Inferior parietal cortex (tissue), 1 donor: ENCODE measurements at regions not wholly inside any gene's neighbourhood (a gene's known extent, or its start where the extent isn't known, plus 50 kb on each side); places are given as distances from the start of the nearest gene placed in this dataset.
"Not testable (repeated sequence)": the region's sequence is repeated elsewhere in the genome, so short reads cannot be mapped to it uniquely, and the experiment has no call there.

Source experiments
- DNase-seq: peaks from one replicate; pipeline ENCODE4 v3.0.0-alpha.2; 2016; ENCODE audit errors: extremely low spot score

DNA sequence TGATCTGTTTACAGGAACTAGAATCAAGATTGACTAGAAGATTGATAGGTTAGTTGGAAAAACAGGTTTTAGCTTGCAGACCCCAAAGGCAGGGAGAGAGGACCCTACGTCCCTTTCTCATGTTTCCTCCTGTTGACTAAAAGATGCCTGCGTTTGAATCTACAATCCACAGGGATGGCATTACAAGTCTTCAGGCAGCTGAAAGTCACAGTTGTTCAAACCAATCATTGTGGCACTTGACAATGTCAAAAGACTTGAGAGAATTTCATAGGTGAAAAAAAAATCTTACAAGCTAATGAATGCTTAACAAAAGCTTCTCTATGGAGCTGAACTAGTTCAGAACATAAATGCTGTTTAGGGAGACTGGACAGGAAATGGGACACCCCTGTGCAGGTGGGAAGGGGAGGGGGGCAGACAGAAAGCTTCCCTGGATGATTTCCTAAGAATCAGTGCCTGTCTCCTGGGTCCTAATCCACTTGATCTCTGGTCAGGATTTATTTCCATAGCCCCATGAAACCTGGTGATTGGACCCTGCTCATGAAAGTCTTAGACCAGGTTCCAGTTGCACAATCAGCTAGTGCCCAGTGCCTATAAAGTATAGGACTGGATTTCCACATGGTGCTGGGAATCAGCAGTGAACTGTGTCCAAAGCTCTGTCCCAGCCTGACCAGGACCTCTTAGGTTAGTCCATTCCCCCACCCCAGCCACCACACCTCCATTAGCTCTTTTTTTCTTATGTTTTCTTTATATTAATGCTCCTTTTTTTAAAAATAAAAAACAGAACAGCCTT is 91.6 kb upstream of the BCAR3 start:
- no peak for DNase-seq

- no peak for DNase-seq
Observed at GRCh38 chr1:93771843-93772242, 90.2 kb upstream of the BCAR3 start.

DNA sequence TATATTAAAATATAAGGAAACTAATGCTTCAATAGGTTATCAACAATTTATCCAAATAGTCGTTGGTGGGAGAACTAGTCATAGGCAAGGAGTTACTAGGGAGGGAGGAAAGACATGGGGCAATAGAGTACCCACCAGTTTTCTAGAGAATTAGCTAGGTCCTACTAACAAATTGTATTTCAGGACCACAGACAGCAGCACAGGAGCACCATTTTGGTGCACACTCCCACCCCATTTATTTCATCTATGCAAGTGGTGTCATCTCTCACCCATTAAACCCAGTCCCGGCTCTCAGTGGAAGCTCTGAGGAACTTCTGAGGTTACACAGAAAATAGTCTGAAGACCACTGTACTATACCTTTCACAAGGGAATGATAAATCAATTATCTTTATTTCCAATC is 89.0 kb upstream of the BCAR3 start:
- DNase-seq = no peak

DNA sequence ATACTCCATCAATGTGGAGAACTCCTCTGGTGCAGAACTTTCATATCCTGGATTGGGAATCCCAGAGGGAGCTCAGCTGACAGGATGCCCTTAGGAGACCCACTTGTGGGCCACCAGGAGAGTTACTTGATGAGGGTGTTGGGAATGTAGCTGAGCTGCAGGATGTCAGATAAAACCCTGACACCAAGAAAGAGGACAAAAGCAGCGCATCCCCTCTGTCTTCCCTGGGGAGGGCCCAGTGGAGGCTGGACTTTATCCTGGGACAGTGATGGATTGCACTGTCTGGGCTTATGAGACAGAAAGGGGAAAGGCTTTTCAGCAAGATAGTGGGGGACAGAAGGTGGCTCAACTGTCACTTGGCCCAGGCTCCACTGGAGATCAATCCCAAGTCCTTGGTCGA is 88.1 kb upstream of the BCAR3 start:
- no peak for DNase-seq

GRCh38 chr1:93768380-93768863 is 86.8 kb upstream of the BCAR3 start:
- no peak for DNase-seq

- no peak for DNase-seq
Observed at GRCh38 chr1:93766451-93766850, 84.8 kb upstream of the BCAR3 start.

GRCh38 chr1:93765099-93765498 is 83.5 kb upstream of the BCAR3 start:
- DNase-seq = no peak

DNA sequence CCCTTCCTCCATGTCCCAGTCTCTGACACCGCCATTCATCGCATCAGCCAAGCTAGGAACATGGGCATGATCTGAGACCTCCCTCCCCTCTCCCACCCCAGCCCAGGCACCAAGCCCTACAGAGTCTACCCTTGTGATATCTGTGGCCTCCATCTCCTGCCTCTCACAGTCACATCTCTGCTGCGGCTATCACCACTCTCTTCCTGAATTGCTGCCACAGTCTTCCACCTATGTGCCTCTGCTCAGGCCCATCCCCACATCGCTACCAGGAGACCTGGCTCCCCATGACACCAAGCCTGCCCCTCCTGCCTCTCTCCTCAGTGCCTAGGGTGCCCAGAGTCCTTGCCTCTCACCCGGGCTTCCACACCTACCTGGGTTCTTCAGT is 82.7 kb upstream of the BCAR3 start:
- DNase-seq = no peak

- no peak for DNase-seq
Observed at GRCh38 chr1:93763704-93764365, 82.2 kb upstream of the BCAR3 start.

DNA sequence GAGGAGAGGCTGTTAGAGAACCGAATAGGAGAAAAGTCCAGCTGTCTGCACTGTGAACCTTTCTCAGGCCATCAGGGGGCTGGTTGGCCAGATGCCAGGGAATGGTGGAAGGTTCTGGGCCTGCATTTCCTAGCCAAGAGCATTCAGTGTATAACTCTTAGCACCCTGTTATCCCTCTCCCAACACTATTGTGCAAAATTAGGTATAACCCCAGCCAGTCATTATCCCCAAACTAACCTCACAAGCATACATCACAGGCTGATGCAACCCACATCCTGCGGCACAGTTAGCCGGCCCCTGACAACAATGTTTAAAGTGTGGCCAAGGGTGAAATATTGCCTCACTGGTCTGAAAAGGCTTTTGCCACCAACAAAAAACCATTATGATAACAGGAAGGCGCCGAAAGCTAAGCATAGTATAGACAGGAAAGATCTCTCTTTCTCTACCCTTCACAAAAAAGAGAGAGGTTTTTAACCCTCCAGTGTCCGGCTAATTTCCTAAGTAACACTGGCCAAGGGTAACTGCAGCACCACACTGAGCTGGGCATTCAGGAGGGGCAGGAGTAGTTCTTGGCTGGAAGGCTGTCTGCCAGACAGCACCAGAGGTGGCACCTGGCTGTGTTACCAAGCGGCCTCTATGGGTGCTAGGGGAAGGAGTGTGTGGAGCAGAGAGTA is 77.3 kb upstream of the BCAR3 start:
- DNase-seq = no peak

- no peak for DNase-seq
Observed at GRCh38 chr1:93757256-93758036, 75.8 kb upstream of the BCAR3 start.

DNA sequence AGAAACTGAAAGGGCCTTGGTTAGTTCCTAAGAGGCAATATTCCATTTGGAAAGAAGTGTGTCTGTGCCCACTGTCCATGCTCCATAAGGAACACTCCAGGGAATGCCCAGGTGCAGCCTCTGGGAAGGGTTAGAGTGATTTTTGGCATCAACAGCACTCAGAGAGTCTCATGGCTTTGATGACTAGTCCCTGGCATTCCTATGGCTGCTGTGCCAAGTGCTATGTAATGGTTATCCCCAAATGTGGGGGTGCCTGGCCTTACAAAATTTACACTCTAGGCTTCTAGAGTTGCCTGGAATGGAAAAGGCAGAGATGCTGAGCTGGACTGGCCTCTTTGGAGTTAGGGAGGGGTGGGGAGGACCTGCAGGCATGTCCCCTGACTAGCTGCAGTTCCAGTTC is 75.0 kb upstream of the BCAR3 start:
- no peak for DNase-seq

DNA sequence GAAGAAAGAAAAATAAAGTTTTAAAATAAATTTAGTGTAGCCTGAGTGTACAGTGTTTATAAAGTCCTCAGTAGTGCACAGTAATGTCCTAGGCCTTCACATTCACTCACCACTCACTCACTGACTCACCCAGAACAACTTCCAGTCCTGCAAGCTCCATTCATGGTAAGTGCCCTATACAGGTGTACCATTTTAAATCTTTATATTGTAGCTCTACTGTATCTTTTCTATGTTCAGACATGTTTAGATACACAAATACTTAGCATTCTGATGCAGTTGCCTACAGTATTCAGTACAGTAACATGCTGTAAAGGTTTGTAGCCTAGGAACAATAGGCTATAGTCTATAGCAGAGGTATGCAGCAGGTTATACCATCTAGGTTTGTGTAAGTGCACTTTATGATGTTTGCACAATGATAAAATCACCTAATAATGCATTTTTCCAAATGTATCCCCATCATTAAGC is 73.6 kb upstream of the BCAR3 start:
- DNase-seq = not testable (repeated sequence)

DNA sequence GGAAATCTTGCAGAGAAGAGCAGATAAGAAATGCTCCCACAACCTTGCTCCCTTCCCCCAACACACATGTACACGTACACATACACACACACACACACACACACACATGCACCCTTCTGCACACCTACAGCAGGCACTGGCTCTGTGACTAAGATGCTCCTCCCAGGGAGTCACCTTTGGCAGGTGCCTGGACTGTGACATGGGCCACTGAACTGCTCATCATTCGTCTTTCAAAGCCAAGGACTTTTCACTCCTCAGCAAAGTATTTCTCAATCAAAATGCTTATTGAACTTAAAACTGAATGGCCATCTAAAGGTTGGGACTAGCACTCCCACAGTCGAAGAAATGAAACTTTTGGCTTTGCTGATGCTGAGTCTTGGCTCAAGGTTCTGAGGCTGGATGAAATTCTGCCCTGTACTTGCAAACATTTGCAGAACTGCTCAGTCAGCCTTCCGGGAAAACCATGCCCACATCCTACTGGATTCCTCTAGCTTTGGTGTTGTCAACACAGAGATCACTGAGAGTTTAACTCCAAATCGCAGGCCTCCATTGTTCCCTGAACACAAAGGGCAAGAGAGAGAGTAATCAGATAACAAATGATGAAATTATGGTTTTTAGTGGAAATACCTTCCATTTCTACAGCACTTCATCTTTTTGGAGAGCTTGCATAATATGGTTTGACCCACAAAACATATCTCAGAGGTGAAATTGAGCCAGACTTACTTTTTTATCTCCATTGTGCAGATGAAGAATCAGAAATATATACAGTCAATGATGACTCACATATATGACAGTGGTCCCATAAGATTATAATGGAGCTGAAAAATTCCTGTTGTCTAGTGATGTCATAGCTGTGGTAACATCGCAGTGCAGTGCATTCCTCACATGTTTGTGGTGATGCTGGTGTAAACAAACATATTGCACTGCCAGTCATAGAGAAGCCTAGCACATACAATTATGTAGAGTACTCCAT is 72.4 kb upstream of the BCAR3 start:
- DNase-seq = no peak

DNA sequence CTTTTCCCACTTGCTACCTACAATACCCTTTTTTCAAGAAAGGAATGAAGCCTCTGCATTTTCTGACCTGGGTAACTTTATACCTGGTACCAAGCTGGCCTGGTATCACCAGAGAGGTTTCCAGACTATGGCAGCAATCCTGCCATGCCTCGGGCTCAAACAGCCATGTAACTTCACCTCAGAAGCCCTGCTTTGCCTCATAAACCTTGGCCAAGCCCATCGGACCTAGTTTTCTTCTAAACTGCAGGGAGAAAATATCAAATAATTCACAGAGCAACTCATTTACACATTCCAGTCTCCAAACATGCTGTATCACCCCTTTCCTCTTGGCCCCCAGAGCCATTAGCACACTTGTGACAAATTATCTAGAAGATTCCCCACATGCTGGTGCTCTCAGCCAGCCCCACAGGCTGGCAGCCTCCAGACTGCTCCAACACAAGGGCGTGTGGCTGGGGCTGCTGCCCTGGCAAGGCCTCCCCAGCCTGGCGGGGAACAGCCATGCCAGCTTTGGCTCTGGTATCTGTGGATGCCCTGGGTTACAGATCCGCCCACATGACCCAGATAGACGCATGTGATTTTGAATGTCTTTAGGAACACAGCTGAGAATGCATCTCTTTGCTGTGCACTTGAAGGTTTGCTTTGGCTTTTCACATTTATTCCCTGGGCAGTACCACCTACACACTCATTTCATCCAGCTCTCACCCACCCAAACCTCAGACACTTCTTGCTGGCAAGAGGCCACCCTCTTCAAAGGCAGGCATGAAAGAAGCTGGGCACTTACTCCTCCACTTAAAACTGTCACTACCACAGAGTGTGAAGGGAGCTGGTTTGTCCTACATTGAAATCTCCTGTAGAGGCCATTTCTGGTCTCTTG is 70.0 kb upstream of the BCAR3 start:
- peak; percentile 57 for DNase-seq

- DNase-seq = no peak
Observed at GRCh38 chr1:93750955-93751354, 69.3 kb upstream of the BCAR3 start.

- no peak for DNase-seq
Observed at GRCh38 chr1:93749894-93750301, 68.3 kb upstream of the BCAR3 start.

GRCh38 chr1:93749487-93749886 is 67.8 kb upstream of the BCAR3 start:
- no peak for DNase-seq

DNA sequence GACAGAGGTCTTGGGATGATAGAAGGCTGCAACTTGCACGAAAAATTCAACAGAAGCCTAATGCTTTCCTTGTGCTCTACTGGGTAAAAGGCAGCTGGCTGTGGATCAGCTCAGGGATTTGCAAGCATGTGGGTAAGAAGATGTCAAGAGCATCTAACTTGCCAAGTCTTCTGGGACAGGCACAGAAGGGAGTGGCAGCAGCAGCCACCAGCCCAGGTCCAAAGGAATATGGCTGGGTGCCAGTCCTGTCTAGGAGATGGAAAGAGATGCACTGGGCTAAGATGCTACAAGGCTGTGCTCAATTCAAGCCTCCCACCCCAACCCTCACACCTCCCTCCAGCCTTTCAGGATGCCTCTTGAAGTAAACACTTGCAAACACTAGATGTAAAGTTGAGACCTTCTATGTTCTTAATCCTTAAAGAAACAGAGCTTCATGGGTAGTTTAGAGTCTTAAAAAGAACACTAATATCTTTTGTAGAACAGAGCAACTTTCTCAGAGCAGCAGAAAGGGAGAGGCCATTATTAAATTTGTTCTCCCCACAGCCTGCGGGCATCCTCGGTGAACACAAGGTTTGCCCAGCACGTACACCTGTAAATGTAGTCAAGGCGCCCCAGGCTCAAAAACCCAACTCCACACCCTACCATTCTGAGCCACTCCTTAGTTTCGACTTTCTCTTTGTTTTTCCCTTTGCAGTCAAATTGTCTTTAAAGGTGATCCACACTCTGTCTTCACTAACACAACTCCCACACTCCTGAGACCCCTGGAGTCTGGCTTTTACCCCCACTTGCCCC is 64.6 kb upstream of the BCAR3 start:
- DNase-seq = no peak
